Parathyroid adenoma (tissue), 2 donors: ENCODE measurements at regions not wholly inside any gene's neighbourhood (a gene's known extent, or its start where the extent isn't known, plus 50 kb on each side); places are given as distances from the start of the nearest gene placed in this dataset.

Experiments used
- H2AFZ ChIP-seq: fragments of 300-600 bp; sonication (generic); one replicate; pipeline ENCODE4 v1.7.0; 2017; ENCODE audit warnings: antibody characterized with exemption, mild to moderate bottlenecking
- H3K27ac ChIP-seq: fragments of 300-600 bp; sonication (generic); one replicate; pipeline ENCODE4 v1.7.0; 2017
- H3K27me3 ChIP-seq: fragments of 300-600 bp; sonication (generic); one replicate; pipeline ENCODE4 v1.7.0; 2017; ENCODE audit warnings: low read length; ENCODE audit not compliant: control insufficient read depth, insufficient read depth
- H3K36me3 ChIP-seq: fragments of 300-600 bp; sonication (generic); one replicate; pipeline ENCODE4 v1.7.0; 2017; ENCODE audit warnings: low read length; ENCODE audit not compliant: control insufficient read depth, insufficient read depth
- H3K4me1 ChIP-seq: fragments of 300-600 bp; sonication (generic); one replicate; pipeline ENCODE4 v1.7.0; 2017; ENCODE audit warnings: control low read depth
- H3K4me2 ChIP-seq: fragments of 300-600 bp; sonication (generic); one replicate; pipeline ENCODE4 v1.7.0; 2017; ENCODE audit warnings: low read length
- H3K4me3 ChIP-seq: fragments of 300-600 bp; sonication (generic); one replicate; pipeline ENCODE4 v1.7.0; 2017; ENCODE audit warnings: low read depth, low read length
- H3K79me2 ChIP-seq: fragments of 300-600 bp; sonication (generic); one replicate; pipeline ENCODE4 v1.7.0; 2017; ENCODE audit warnings: control low read depth
- H3K9ac ChIP-seq: fragments of 300-600 bp; sonication (generic); one replicate; pipeline ENCODE4 v1.7.0; 2017; ENCODE audit warnings: mild to moderate bottlenecking
- H3K9me3 ChIP-seq: fragments of 300-600 bp; sonication (generic); one replicate; pipeline ENCODE4 v1.7.0; 2017; ENCODE audit warnings: low read length; ENCODE audit not compliant: control insufficient read depth
- CTCF ChIP-seq: fragments of 300-600 bp; sonication (generic); IDR thresholded peaks from one replicate; pipeline ENCODE4 v1.7.0; 2017; ENCODE audit warnings: antibody characterized with exemption, mild to moderate bottlenecking
- donor health status: primary hyperparathyroidism.

GRCh38 chr4:37541956-37542355 lies 144.2 kb downstream of the RELL1 start:
- Histone ChIP-seq H3K79me2 (no peaks in the 10 kb centered on the region), H3K4me2 (no peak overlapping the region), H3K27me3 (no peaks in the 10 kb centered on the region), H3K9me3 (no peaks in the 10 kb centered on the region), H3K4me1 (no peaks in the 10 kb centered on the region), H3K27ac (no peak overlapping the region), H3K36me3 (no peaks in the 10 kb centered on the region), H3K4me3 (no peak overlapping the region), H2AFZ (no peak overlapping the region), H3K9ac (no peak overlapping the region)
- TF ChIP-seq CTCF: no peak

- H3K36me3 ChIP-seq: no peaks in the 10 kb centered on the region
- H3K4me1 ChIP-seq: no peaks in the 10 kb centered on the region
- TF ChIP-seq CTCF: no peak
- H3K27ac ChIP-seq: no peak overlapping the region
- no peak overlapping the region for H3K9ac ChIP-seq
- no peaks in the 10 kb centered on the region for H3K79me2 ChIP-seq
- H3K9me3 ChIP-seq: no peaks in the 10 kb centered on the region
- no peak overlapping the region for H2AFZ ChIP-seq
- no peak overlapping the region for H3K4me2 ChIP-seq
- no peak overlapping the region for H3K4me3 ChIP-seq
- no peaks in the 10 kb centered on the region for H3K27me3 ChIP-seq
Measured at GRCh38 chr4:37540486-37540885, 145.7 kb downstream of the RELL1 start.

GRCh38 chr4:37538931-37539330 lies 147.2 kb downstream of the RELL1 start:
- Histone ChIP-seq H3K27me3 (no peaks in the 10 kb centered on the region), H3K27ac (no peak overlapping the region), H3K79me2 (peaks cover 4% of the 10 kb centered on the region), H3K9me3 (no peaks in the 10 kb centered on the region), H3K4me2 (no peak overlapping the region), H3K4me1 (no peaks in the 10 kb centered on the region), H3K36me3 (no peaks in the 10 kb centered on the region), H3K9ac (no peak overlapping the region), H2AFZ (no peak overlapping the region), H3K4me3 (no peak overlapping the region)
- TF ChIP-seq CTCF: no peak

GRCh38 chr4:37537484-37537883 lies 148.7 kb downstream of the RELL1 start:
- no peaks in the 10 kb centered on the region for H3K36me3 ChIP-seq
- no peak overlapping the region for H3K4me2 ChIP-seq
- peaks cover 4% of the 10 kb centered on the region for H3K79me2 ChIP-seq
- TF ChIP-seq CTCF: no peak
- H3K9ac ChIP-seq: no peak overlapping the region
- H3K27me3 ChIP-seq: no peaks in the 10 kb centered on the region
- H3K27ac ChIP-seq: no peak overlapping the region
- H3K9me3 ChIP-seq: no peaks in the 10 kb centered on the region
- H2AFZ ChIP-seq: no peak overlapping the region
- H3K4me1 ChIP-seq: no peaks in the 10 kb centered on the region
- H3K4me3 ChIP-seq: no peak overlapping the region

GRCh38 chr4:37535872-37536271 lies 150.3 kb downstream of the RELL1 start:
- H3K4me3 ChIP-seq: no peak overlapping the region
- peaks cover 4% of the 10 kb centered on the region for H3K79me2 ChIP-seq
- no peak overlapping the region for H3K4me2 ChIP-seq
- no peaks in the 10 kb centered on the region for H3K9me3 ChIP-seq
- H3K9ac ChIP-seq: no peak overlapping the region
- H3K27ac ChIP-seq: no peak overlapping the region
- H2AFZ ChIP-seq: no peak overlapping the region
- no peak for TF ChIP-seq CTCF
- no peaks in the 10 kb centered on the region for H3K27me3 ChIP-seq
- H3K36me3 ChIP-seq: no peaks in the 10 kb centered on the region
- no peaks in the 10 kb centered on the region for H3K4me1 ChIP-seq
